GM10248 (cell line): ENCODE measurements at regions not wholly inside any gene's neighbourhood (a gene's known extent, or its start where the extent isn't known, plus 50 kb on each side); places are given as distances from the start of the nearest gene placed in this dataset.

Experiments
- CTCF ChIA-PET: fragments of 300-600 bp; sonication (Branson Sonifier 250); formaldehyde crosslinking; extraction: SDS; loops from one replicate; lab custom pipeline; 2021; ENCODE audit warnings: antibody characterized with exemption; lab: Yijun Ruan, JAX
- POLR2A ChIA-PET: fragments of 350-650 bp; sonication (Branson Sonifier 250); formaldehyde crosslinking; extraction: SDS; loops from one replicate; lab custom pipeline; 2020; ENCODE audit warnings: antibody characterized with exemption; lab: Yijun Ruan, JAX
- DNase-seq: peaks from one replicate; pipeline ENCODE4 v3.0.0; 2012; ENCODE audit errors: extremely low spot score
- CTCF ChIP-seq: IDR thresholded peaks from 2 replicates; pipeline ENCODE4 v1.5.1; 2012; ENCODE audit warnings: mild to moderate bottlenecking, low read depth; ENCODE audit errors: extremely low read depth, missing control alignments, control extremely low read depth

DNA sequence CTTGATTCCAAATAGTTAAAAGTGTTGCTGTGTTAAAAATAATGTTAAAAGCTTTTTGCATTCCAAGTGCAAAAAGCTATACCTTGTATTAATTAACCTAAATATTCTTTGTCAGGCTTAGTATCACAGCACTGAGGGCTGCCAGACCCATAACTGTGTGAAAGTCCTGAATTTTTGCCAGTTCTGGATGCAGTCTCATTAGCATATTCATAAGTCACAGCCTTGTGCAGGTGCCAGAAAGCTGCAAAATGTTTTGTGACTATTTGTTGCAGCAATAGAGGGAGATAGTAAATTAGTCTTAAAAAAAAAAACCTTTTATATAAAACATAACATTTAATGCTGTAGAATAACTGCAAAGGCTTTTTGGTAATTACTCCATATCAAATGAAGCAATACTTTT lies 56.6 kb downstream of the SLITRK1 start:
- DNase-seq = no peak
- no peak for TF ChIP-seq CTCF
- ChIA-PET CTCF (no interaction called here), POLR2A (no interaction called here)

- no peak for TF ChIP-seq CTCF
- no peak for DNase-seq
- ChIA-PET CTCF (interaction anchor here (0.9 kb wide), 1 partner anchor 18 kb away, joined by 3 read pairs; no protein-coding TSS in a partner anchor), POLR2A (no interaction called here)
Measured at GRCh38 chr13:83824560-83824959, 57.7 kb downstream of the SLITRK1 start.

DNA sequence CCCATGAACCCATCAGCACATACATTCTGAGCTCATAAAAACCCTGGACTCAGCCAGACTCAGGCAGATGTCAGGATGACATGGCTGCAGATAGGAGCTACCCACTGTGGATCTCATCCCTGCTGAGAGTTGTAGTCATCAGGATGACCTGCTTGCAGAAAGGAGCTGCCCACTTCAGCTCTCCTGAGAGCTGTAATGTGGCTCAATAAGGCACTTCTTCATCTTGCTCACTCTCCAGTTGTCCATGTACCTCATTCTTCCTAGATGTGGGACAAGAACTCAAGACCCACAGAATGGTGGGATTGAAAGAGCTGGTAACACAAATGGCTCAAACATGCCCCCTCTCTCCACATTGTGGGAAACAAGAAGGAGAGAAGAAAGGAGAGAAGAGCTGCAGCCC lies 58.2 kb downstream of the SLITRK1 start:
- no peak for TF ChIP-seq CTCF
- CTCF ChIA-PET = interaction anchor here (0.9 kb wide), 1 partner anchor 18 kb away, joined by 3 read pairs; no protein-coding TSS in a partner anchor
- DNase-seq = no peak
- POLR2A ChIA-PET = no interaction called here

- DNase-seq = no peak
- CTCF ChIA-PET = no interaction called here
- POLR2A ChIA-PET = no interaction called here
- no peak for TF ChIP-seq CTCF
Measured at GRCh38 chr13:83819611-83820010, 62.7 kb downstream of the SLITRK1 start.

DNA sequence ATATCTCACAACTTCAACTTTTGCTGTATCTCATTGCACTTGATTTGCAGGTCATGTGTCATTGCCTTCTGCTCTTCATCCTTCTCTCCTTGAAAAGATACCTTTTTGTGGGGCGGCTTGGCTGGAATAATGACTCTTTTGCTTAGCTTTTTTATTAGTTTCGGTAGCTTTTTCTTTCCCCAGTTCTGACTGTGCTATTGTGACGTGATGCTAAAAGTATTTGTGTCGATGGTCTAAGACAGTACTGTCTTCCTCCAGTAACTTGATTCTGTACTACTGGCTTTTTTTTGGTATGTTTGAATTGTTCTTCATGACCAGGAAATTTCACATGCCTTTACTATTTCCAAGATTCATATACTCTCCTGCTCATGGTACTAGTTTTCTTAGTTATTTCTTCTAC lies 63.1 kb downstream of the SLITRK1 start:
- no peak for DNase-seq
- POLR2A ChIA-PET = no interaction called here
- CTCF ChIA-PET = no interaction called here
- no peak for TF ChIP-seq CTCF

DNA sequence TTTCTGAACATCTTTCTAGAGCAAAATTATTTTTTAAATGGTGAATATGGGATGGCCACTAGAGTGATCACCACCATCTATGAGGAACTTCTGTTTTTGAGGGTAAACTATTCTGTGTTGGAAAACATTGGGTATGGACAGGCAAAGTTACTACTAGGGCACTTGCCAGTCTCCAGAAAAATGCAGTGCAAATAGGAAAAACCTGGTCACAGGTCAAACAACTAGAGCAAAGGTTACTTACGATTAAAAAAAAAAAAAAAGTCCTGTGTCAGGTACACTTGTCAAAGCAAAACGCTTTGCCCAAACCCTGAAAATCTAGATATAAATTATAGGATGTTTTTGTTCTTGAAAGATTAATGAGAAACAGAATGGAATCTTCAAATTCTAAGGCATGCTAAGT lies 66.2 kb downstream of the SLITRK1 start:
- DNase-seq = no peak
- ChIA-PET CTCF (no interaction called here), POLR2A (no interaction called here)
- TF ChIP-seq CTCF = no peak

- DNase-seq = no peak
- ChIA-PET POLR2A (no interaction called here), CTCF (no interaction called here)
- no peak for TF ChIP-seq CTCF
Measured at GRCh38 chr13:83815598-83815997, 66.7 kb downstream of the SLITRK1 start.
